Neural cell (in vitro differentiated cells): ENCODE measurements at regions not wholly inside any gene's neighbourhood (a gene's known extent, or its start where the extent isn't known, plus 50 kb on each side); places are given as distances from the start of the nearest gene placed in this dataset.

Experiments used
- H2AFZ ChIP-seq: fragments of 200-600, 300-800 bp; sonication (generic), shearing (Covaris generic); 2 replicates; pipeline ENCODE4 v1.6.0; 2014; ENCODE audit warnings: low read depth, mild to moderate bottlenecking, antibody characterized with exemption, low read length, moderate library complexity
- H3F3A ChIP-seq: fragments of 200-600 bp; shearing (Covaris generic); 2 replicates; pipeline ENCODE4 v1.6.1; 2016; ENCODE audit warnings: mild to moderate bottlenecking, moderate library complexity, mixed read lengths, antibody characterized with exemption, low read length; ENCODE audit not compliant: insufficient read depth, poor library complexity, severe bottlenecking
- H3K27ac ChIP-seq: fragments of 200-600, 300-800 bp; sonication (generic), shearing (Covaris generic); 2 replicates; pipeline ENCODE4 v1.5.1; 2014; ENCODE audit warnings: mild to moderate bottlenecking, low read length, moderate library complexity
- H3K27me3 ChIP-seq: fragments of 300-800, 200-600 bp; sonication (generic), shearing (Covaris generic); 2 replicates; pipeline ENCODE4 v1.6.0; 2014; ENCODE audit warnings: mild to moderate bottlenecking, low read depth, low read length, moderate library complexity; ENCODE audit not compliant: insufficient read depth
- H3K36me3 ChIP-seq: fragments of 300-800, 200-600 bp; sonication (generic), shearing (Covaris generic); 2 replicates; pipeline ENCODE4 v1.5.1; 2014; ENCODE audit warnings: mild to moderate bottlenecking, antibody characterized with exemption, low read length, moderate library complexity; ENCODE audit not compliant: insufficient read depth
- H3K4me2 ChIP-seq: fragments of 300-800, 200-600 bp; sonication (generic), shearing (Covaris generic); 2 replicates; pipeline ENCODE4 v1.6.0; 2014; ENCODE audit warnings: mild to moderate bottlenecking, low read length
- H3K4me3 ChIP-seq: fragments of 300-800, 200-600 bp; sonication (generic), shearing (Covaris generic); 2 replicates; pipeline ENCODE4 v1.5.1; 2014; ENCODE audit warnings: mild to moderate bottlenecking, low read length, moderate library complexity
- H3K79me2 ChIP-seq: fragments of 200-600 bp; shearing (Covaris generic); replicated peaks from 2 replicates; pipeline ENCODE4 v1.6.0; 2014; ENCODE audit warnings: mild to moderate bottlenecking, low read length, moderate library complexity; ENCODE audit not compliant: insufficient read depth
- H3K9ac ChIP-seq: fragments of 300-800, 200-600 bp; sonication (generic), shearing (Covaris generic); 2 replicates; pipeline ENCODE4 v1.6.1; 2016; ENCODE audit warnings: mild to moderate bottlenecking, low read length, mixed read lengths
- H3K9me2 ChIP-seq: fragments of 200-600 bp; shearing (Covaris generic); 2 replicates; pipeline ENCODE4 v1.6.1; 2016; ENCODE audit warnings: mild to moderate bottlenecking, low read length, mixed read lengths; ENCODE audit not compliant: insufficient read depth
- H3K9me3 ChIP-seq: fragments of 200-600, 300-800 bp; sonication (generic), shearing (Covaris generic); 2 replicates; pipeline ENCODE4 v1.6.1; 2016; ENCODE audit warnings: mild to moderate bottlenecking, mixed run types, low read length, moderate library complexity, mixed read lengths
- H4K20me1 ChIP-seq: fragments of 200-600 bp; shearing (Covaris generic); 2 replicates; pipeline ENCODE4 v1.6.1; 2016; ENCODE audit warnings: mild to moderate bottlenecking, mixed run types; ENCODE audit not compliant: insufficient read depth
- CTCF ChIP-seq: fragments of 450-650 bp; IDR thresholded peaks from 2 replicates; pipeline ENCODE4 v1.5.1; 2014; ENCODE audit warnings: antibody characterized with exemption, mild to moderate bottlenecking, moderate library complexity; ENCODE audit not compliant: poor library complexity, severe bottlenecking
- EP300 ChIP-seq: fragments of 450-650 bp; conservative IDR thresholded peaks from 2 replicates; pipeline ENCODE4 v1.6.1; 2014; ENCODE audit warnings: antibody characterized with exemption, mild to moderate bottlenecking, moderate library complexity; ENCODE audit not compliant: poor library complexity, severe bottlenecking
- EZH2 ChIP-seq: fragments of 200-600, 300-800 bp; shearing (Covaris generic), sonication (generic); IDR thresholded peaks from 2 replicates; pipeline ENCODE4 v1.6.1; 2014; ENCODE audit warnings: antibody characterized with exemption, low read length, borderline replicate concordance, mild to moderate bottlenecking; ENCODE audit not compliant: insufficient read depth, poor library complexity, severe bottlenecking
- MXI1 ChIP-seq: fragments of 450-650 bp; conservative IDR thresholded peaks from 2 replicates; pipeline ENCODE4 v1.6.1; 2014; ENCODE audit warnings: antibody characterized with exemption, mild to moderate bottlenecking; ENCODE audit not compliant: poor library complexity, severe bottlenecking
- POLR2AphosphoS5 ChIP-seq: IDR thresholded peaks from 2 replicates; pipeline ENCODE4 v1.6.1; 2012
- RAD21 ChIP-seq: fragments of 450-650 bp; conservative IDR thresholded peaks from 2 replicates; pipeline ENCODE4 v1.6.1; 2014; ENCODE audit warnings: antibody characterized with exemption, mild to moderate bottlenecking, moderate library complexity
- REST ChIP-seq: IDR thresholded peaks from 2 replicates; pipeline ENCODE4 v1.6.1; 2012; ENCODE audit warnings: borderline replicate concordance
- SMC3 ChIP-seq: fragments of 450-650 bp; conservative IDR thresholded peaks from 2 replicates; pipeline ENCODE4 v1.6.1; 2014; ENCODE audit warnings: antibody characterized with exemption, mild to moderate bottlenecking, moderate library complexity; ENCODE audit not compliant: poor library complexity
- TAF1 ChIP-seq: IDR thresholded peaks from 2 replicates; pipeline ENCODE4 v1.6.1; 2012; ENCODE audit warnings: low read depth

GRCh38 chr20:48007351-48007750, 222.1 kb upstream of the SULF2 start:
- Histone ChIP-seq H3K27me3 (no peaks in the 10 kb centered on the region), H3K27ac (no peak overlapping the region), H3K36me3 (no peaks in the 10 kb centered on the region), H3K79me2 (no peaks in the 10 kb centered on the region), H3K9ac (no peak overlapping the region), H3K4me3 (no peak overlapping the region), H3K9me3 (no peaks in the 10 kb centered on the region), H3F3A (no peaks in the 10 kb centered on the region), H3K4me2 (no peak overlapping the region), H4K20me1 (no peaks in the 10 kb centered on the region), H2AFZ (no peak overlapping the region), H3K9me2 (no peaks in the 10 kb centered on the region)
- no peak for TF ChIP-seq EP300
- no peak for TF ChIP-seq REST
- no peak for TF ChIP-seq EZH2
- TF ChIP-seq SMC3 = no peak
- no peak for TF ChIP-seq MXI1
- no peak for TF ChIP-seq TAF1
- no peak for TF ChIP-seq POLR2AphosphoS5
- no peak for TF ChIP-seq CTCF
- TF ChIP-seq RAD21 = no peak

GRCh38 chr20:48006036-48006833, 221.0 kb upstream of the SULF2 start:
- no peak overlapping the region for H2AFZ ChIP-seq

More at GRCh38 chr20:48006036-48006833, 221.0 kb upstream of the SULF2 start:
- Histone ChIP-seq H3K79me2 (no peaks in the 10 kb centered on the region), H3K9me2 (no peaks in the 10 kb centered on the region), H3F3A (no peaks in the 10 kb centered on the region), H3K27me3 (no peaks in the 10 kb centered on the region), H3K9ac (no peak overlapping the region), H3K36me3 (no peaks in the 10 kb centered on the region), H3K4me3 (no peak overlapping the region), H3K9me3 (no peaks in the 10 kb centered on the region), H3K27ac (no peak overlapping the region), H4K20me1 (no peaks in the 10 kb centered on the region), H3K4me2 (no peak overlapping the region)
- TF ChIP-seq TAF1 = no peak
- TF ChIP-seq POLR2AphosphoS5 = no peak
- no peak for TF ChIP-seq REST
- TF ChIP-seq MXI1 = no peak
- no peak for TF ChIP-seq EP300
- TF ChIP-seq SMC3 = no peak
- no peak for TF ChIP-seq RAD21
- no peak for TF ChIP-seq EZH2
- no peak for TF ChIP-seq CTCF
